WI38 (cell line): ENCODE measurements at regions not wholly inside any gene's neighbourhood (a gene's known extent, or its start where the extent isn't known, plus 50 kb on each side); places are given as distances from the start of the nearest gene placed in this dataset.

Experiments
- H3K4me3 ChIP-seq: 2 replicates; pipeline ENCODE4 v1.5.1; 2011; ENCODE audit warnings: low read depth, mild to moderate bottlenecking, control low read depth, low read length
- TF ChIP-seq, protein P1 (sequence below): IDR thresholded peaks from 2 replicates; pipeline ENCODE4 v1.5.1; 2012; ENCODE audit warnings: low read depth, mild to moderate bottlenecking, control low read depth, low read length

GRCh38 chr2:129707800-129708199 lies 271.7 kb upstream of the RAB6C start:
- H3K4me3 ChIP-seq: no peak overlapping the region
- TF ChIP-seq, protein P1, sequence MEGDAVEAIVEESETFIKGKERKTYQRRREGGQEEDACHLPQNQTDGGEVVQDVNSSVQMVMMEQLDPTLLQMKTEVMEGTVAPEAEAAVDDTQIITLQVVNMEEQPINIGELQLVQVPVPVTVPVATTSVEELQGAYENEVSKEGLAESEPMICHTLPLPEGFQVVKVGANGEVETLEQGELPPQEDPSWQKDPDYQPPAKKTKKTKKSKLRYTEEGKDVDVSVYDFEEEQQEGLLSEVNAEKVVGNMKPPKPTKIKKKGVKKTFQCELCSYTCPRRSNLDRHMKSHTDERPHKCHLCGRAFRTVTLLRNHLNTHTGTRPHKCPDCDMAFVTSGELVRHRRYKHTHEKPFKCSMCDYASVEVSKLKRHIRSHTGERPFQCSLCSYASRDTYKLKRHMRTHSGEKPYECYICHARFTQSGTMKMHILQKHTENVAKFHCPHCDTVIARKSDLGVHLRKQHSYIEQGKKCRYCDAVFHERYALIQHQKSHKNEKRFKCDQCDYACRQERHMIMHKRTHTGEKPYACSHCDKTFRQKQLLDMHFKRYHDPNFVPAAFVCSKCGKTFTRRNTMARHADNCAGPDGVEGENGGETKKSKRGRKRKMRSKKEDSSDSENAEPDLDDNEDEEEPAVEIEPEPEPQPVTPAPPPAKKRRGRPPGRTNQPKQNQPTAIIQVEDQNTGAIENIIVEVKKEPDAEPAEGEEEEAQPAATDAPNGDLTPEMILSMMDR: no peak

GRCh38 chr2:129708221-129708967 lies 271.1 kb upstream of the RAB6C start:
- no peak overlapping the region for H3K4me3 ChIP-seq
- TF ChIP-seq, protein P1: no peak

DNA sequence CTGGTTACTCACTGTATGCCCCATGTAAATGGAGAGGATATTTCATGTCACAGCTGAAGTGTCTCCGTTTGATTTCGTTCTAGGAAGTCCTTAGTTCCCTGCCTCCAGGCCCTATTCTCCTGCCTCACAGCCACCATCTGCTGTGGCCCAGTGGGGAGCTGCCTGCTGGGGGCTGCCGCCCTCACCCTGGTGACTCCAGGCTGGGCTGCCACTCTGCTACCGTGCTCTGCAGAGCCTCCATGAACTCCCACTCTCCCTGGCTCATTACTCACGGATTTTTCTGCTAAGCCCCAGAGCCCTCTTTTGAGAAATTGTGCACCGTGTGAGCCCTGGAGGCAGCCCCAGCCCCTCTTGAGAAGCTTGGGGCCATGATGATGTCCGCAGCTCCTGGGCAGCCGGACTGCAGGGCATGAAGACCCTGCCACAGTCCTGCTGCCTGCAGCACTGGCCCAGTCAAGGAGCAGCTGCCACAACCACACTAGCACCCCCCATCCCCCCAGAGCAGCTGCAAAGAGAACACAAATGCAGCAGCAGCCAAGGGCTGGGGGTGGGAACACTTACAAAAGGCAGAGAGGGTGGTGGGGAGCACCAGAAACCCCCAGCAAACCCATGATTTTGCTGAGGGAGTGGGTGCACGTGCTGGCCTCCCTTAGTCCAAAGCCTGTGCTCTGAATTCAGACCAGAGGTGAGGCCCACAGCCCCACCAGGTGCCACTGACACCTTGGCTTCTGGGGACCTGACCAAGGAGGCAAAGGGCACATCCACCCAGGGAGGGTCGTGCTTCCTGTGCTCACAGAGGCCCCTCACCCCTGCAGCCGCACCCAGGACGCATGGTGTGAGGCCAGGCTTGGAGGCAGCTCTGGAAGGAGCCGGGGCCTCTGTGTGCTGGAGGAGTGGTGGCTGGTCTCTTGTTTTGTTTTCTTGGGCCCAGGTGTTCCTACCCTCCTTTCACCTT lies 270.2 kb upstream of the RAB6C start:
- TF ChIP-seq, protein P1: no peak
- no peak overlapping the region for H3K4me3 ChIP-seq

DNA sequence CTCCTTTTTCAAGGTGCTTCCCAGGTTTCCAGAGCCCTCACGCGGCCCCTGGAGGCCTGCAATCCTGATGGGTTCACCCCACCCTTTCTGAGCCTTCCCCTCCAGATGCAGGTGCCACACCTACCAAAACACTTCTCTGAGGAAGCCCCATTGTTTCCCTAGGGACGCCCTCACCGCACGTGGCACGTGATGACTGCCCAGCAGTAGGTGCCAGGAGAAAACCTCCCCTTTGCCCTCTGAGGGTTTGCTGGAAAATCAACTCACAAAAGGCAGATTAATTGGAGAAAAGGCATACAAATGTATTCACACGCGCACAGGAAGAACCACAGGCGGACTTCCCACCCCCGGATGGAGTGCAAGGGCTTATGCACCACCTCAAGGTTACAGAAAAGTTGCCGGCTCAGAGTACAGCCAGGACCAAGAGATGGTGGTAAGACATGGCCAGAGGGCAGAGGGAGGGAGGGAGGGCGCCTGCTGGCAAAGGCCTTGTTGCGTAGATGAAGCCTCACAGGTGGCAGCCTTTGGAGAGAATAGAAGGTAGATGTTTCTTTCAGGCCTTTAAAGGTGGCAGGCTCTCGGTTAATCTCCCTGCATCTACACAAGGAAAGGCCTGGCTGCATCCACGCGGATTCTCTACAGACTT lies 269.4 kb upstream of the RAB6C start:
- no peak overlapping the region for H3K4me3 ChIP-seq
- TF ChIP-seq, protein P1: no peak

DNA sequence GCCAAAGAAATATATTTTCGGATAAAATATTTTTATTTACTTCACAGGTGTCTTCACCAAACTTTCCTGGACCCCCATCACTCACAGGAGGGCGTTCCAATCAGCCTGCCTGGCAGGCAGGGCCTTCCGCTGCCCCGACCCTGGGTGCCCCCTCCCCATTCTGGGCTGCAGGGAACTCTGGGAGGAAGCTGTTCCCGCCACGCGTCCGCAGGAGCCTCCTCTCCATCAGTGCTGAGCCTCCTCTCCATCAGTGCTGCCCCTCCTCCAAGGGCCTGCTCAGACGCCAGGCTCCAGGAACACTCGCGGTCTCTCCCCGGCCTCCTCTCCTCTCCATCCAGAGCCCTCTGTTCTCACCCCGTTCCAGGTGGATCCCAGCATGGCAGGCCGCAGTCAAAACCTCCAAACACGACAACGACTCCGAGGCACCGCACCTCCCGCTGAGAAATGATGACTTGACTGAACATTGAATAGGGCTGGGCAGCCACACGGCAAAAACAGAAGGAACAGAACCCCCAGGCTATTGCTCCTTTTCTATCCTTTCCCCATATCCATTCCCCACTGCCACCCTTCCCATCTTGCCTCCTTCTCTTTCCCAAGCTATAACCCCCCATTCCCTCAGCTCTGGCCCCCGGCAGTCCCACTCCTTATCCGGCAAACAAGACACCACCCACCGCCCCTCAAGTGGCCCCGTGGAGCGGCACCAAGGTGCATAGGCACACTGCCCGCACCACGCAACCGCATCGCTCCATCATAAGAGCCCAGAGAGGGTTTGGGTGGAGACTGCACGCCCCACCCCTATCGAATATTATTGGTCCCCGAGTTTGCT lies 268.6 kb upstream of the RAB6C start:
- TF ChIP-seq, protein P1: no peak

DNA sequence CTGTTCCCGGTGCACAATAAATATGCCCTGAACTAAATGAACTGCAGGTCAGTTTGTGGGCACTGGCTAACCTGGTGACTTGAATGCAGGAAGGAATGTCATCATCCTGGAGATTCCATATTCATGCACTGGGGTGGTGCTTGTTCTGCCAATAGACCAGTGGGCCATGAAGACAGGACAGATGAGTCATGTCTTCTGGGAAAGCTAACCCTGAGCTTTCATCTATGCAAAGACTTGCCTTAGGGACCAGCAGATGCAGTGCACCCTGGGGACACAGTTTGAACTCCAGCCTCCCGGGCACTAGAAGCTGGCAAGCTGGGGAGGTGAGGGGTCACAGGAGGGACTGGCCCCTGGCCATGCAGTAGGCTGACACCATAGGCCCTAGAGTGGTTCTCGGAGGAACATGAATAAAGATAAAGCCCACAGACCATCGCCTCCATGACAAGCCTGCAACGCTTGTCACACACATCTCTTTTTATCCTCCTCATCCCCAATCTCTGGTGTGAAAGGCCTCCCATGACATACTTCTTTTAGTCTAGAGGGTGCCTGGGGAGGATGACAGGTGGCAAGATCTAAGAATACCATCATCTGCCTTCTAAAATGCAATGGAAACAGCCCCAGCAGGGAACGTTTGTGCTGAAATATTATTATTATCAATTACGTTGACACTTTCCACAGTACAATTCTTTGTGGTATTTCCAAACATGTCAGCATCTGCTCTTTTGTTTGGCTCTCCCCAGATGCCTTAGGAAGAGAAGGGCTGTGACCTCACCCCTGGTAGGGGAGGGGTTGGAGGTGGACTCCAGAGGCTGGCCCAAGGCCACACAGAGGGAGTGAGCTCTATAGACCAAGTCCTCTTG lies 267.4 kb upstream of the RAB6C start:
- TF ChIP-seq, protein P1: no peak
- no peak overlapping the region for H3K4me3 ChIP-seq

More for the DNA sequence above, 268.6 kb upstream of the RAB6C start:
- no peak overlapping the region for H3K4me3 ChIP-seq
